DND-41 (cell line): ENCODE measurements at regions not wholly inside any gene's neighbourhood (a gene's known extent, or its start where the extent isn't known, plus 50 kb on each side); places are given as distances from the start of the nearest gene placed in this dataset.

Experiments used
- ATAC-seq: fragments of 200-7000 bp; cut with Tn5 transposase; 3 replicates; pipeline ENCODE4 v1.9.1; 2021; ENCODE audit warnings: low read depth; ENCODE audit not compliant: insufficient read depth
- DNase-seq: peaks from one replicate; pipeline ENCODE4 v3.0.0-alpha.2; 2020
- H2AFZ ChIP-seq: 2 replicates; pipeline ENCODE4 v1.6.0; 2012; ENCODE audit warnings: low read depth, low read length
- H3K27ac ChIP-seq: 2 replicates; pipeline ENCODE4 v1.5.1; 2012; ENCODE audit warnings: low read length, inconsistent platforms
- H3K27me3 ChIP-seq: fragments of 200-600 bp; sonication (generic); 2 replicates; pipeline ENCODE4 v1.6.0; 2012; ENCODE audit warnings: low read length, mild to moderate bottlenecking, inconsistent platforms; ENCODE audit not compliant: insufficient read depth, poor library complexity
- H3K36me3 ChIP-seq: 2 replicates; pipeline ENCODE4 v1.5.1; 2012; ENCODE audit warnings: low read length, inconsistent platforms; ENCODE audit not compliant: insufficient read depth
- H3K4me1 ChIP-seq: 2 replicates; pipeline ENCODE4 v1.5.1; 2012; ENCODE audit warnings: mild to moderate bottlenecking, low read length; ENCODE audit not compliant: insufficient read depth
- H3K4me2 ChIP-seq: 2 replicates; pipeline ENCODE4 v1.6.0; 2012; ENCODE audit warnings: mild to moderate bottlenecking, moderate library complexity, low read length, inconsistent platforms; ENCODE audit not compliant: insufficient read depth
- H3K4me3 ChIP-seq, 2 experiments: fragments of 200-600 bp in 1 of 2; shearing (Covaris generic) in 1 of 2; 2 replicates each; pipeline ENCODE4 v1.5.1; 2012 to 2016; ENCODE audit warnings: inconsistent platforms in 2 of 2, low read length in 2 of 2, mild to moderate bottlenecking in 2 of 2, low read depth in 1 of 2, moderate library complexity in 1 of 2
- H3K79me2 ChIP-seq: 2 replicates; pipeline ENCODE4 v1.6.0; 2012; ENCODE audit warnings: low read length, inconsistent platforms; ENCODE audit not compliant: insufficient read depth
- H3K9ac ChIP-seq: 2 replicates; pipeline ENCODE4 v1.6.0; 2012; ENCODE audit warnings: low read depth, mild to moderate bottlenecking, inconsistent platforms, low read length, moderate library complexity
- H3K9me3 ChIP-seq: 2 replicates; pipeline ENCODE4 v1.5.1; 2012; ENCODE audit warnings: low read length, moderate library complexity, mild to moderate bottlenecking, inconsistent platforms; ENCODE audit not compliant: insufficient read depth, severe bottlenecking
- H4K20me1 ChIP-seq: 2 replicates; pipeline ENCODE4 v1.6.0; 2012; ENCODE audit warnings: low read length; ENCODE audit not compliant: insufficient read depth
- CTCF ChIP-seq: IDR thresholded peaks from 2 replicates; pipeline ENCODE4 v1.5.1; 2012; ENCODE audit warnings: borderline replicate concordance, low read length, moderate library complexity, mild to moderate bottlenecking; ENCODE audit not compliant: poor library complexity, severe bottlenecking; ENCODE audit errors: extremely low read depth
- EZH2 ChIP-seq: IDR thresholded peaks from 3 replicates; pipeline ENCODE4 v1.6.1; 2012; ENCODE audit warnings: borderline replicate concordance, low read depth, mild to moderate bottlenecking, moderate library complexity, low read length, inconsistent platforms; ENCODE audit not compliant: severe bottlenecking

GRCh38 chr4:19293080-19293479 lies 958.6 kb upstream of the SLIT2 start:
- no peaks in the 10 kb centered on the region for H3K4me1 ChIP-seq
- H3K27me3 ChIP-seq = no peaks in the 10 kb centered on the region
- DNase-seq (no peak), ATAC-seq (no peak)
- no peaks in the 10 kb centered on the region for H3K36me3 ChIP-seq
- H3K4me3 ChIP-seq = no peak overlapping the region
- no peaks in the 10 kb centered on the region for H3K79me2 ChIP-seq
- TF ChIP-seq EZH2 = no peak
- no peak for TF ChIP-seq CTCF
- no peak overlapping the region for H3K9ac ChIP-seq
- no peak overlapping the region for H3K27ac ChIP-seq
- no peak overlapping the region for H2AFZ ChIP-seq
- H3K9me3 ChIP-seq = peaks cover 15% of the 10 kb centered on the region
- H4K20me1 ChIP-seq = no peaks in the 10 kb centered on the region
- H3K4me2 ChIP-seq = no peak overlapping the region

GRCh38 chr4:19286924-19287323 lies 964.8 kb upstream of the SLIT2 start:
- no peaks in the 10 kb centered on the region for H3K79me2 ChIP-seq
- no peak overlapping the region for H3K4me2 ChIP-seq
- H3K27ac ChIP-seq = no peak overlapping the region
- no peak overlapping the region for H3K4me3 ChIP-seq
- no peak for TF ChIP-seq EZH2
- no peaks in the 10 kb centered on the region for H3K36me3 ChIP-seq
- no peak overlapping the region for H3K9ac ChIP-seq
- no peak for DNase-seq
- ATAC-seq = no peak
- H3K9me3 ChIP-seq = no peaks in the 10 kb centered on the region
- no peaks in the 10 kb centered on the region for H4K20me1 ChIP-seq
- H3K27me3 ChIP-seq = no peaks in the 10 kb centered on the region
- H3K4me1 ChIP-seq = no peaks in the 10 kb centered on the region
- no peak overlapping the region for H2AFZ ChIP-seq

- Histone ChIP-seq H3K36me3 (no peaks in the 10 kb centered on the region), H4K20me1 (no peaks in the 10 kb centered on the region), H3K9ac (no peak overlapping the region), H3K79me2 (no peaks in the 10 kb centered on the region), H3K4me3 (no peak overlapping the region), H3K27ac (no peak overlapping the region), H3K4me1 (no peaks in the 10 kb centered on the region), H3K4me2 (no peak overlapping the region), H2AFZ (no peak overlapping the region), H3K9me3 (peaks cover 6% of the 10 kb centered on the region), H3K27me3 (no peaks in the 10 kb centered on the region)
- DNase-seq (no peak), ATAC-seq (no peak)
- TF ChIP-seq CTCF (no peak), EZH2 (no peak)
Measured at GRCh38 chr4:19285146-19285545, 966.6 kb upstream of the SLIT2 start.

GRCh38 chr4:19278665-19279064 lies 973.0 kb upstream of the SLIT2 start:
- Histone ChIP-seq H3K9ac (no peak overlapping the region), H3K36me3 (no peaks in the 10 kb centered on the region), H3K4me2 (no peak overlapping the region), H3K27me3 (no peaks in the 10 kb centered on the region), H3K4me1 (no peaks in the 10 kb centered on the region), H2AFZ (no peak overlapping the region), H3K9me3 (peaks cover 6% of the 10 kb centered on the region), H3K79me2 (no peaks in the 10 kb centered on the region), H3K27ac (no peak overlapping the region), H4K20me1 (no peaks in the 10 kb centered on the region), H3K4me3 (no peak overlapping the region)
- DNase-seq (no peak), ATAC-seq (no peak)
- TF ChIP-seq EZH2 (no peak), CTCF (no peak)
